SK-N-MC (cell line): ENCODE measurements at regions not wholly inside any gene's neighbourhood (a gene's known extent, or its start where the extent isn't known, plus 50 kb on each side); places are given as distances from the start of the nearest gene placed in this dataset.

Source experiments
- EZH2 ChIP-seq: fragments of 200-600 bp; sonication (generic); IDR thresholded peaks from one replicate; pipeline ENCODE4 v1.6.1; 2017; ENCODE audit warnings: antibody characterized with exemption
- FOXP2 ChIP-seq: optimal IDR thresholded peaks from 2 replicates; pipeline ENCODE3; 2011; ENCODE audit warnings: mild to moderate bottlenecking, moderate library complexity; ENCODE audit not compliant: insufficient read depth; ENCODE audit errors: extremely low read length, control extremely low read depth
- POLR2AphosphoS5 ChIP-seq: IDR thresholded peaks from 2 replicates; pipeline ENCODE4 v1.6.1; 2012; ENCODE audit warnings: mild to moderate bottlenecking, low read depth, low read length, borderline replicate concordance

GRCh38 chr6:91562955-91563354, 976.1 kb upstream of the MAP3K7 start:
- TF ChIP-seq EZH2 (no peak), POLR2AphosphoS5 (no peak), FOXP2 (no peak)
